GM18951 (cell line): ENCODE measurements at regions not wholly inside any gene's neighbourhood (a gene's known extent, or its start where the extent isn't known, plus 50 kb on each side); places are given as distances from the start of the nearest gene placed in this dataset.

Experiments used
- POLR2A ChIP-seq: IDR thresholded peaks from 4 replicates; pipeline ENCODE4 v1.6.1; 2011; ENCODE audit warnings: mild to moderate bottlenecking; ENCODE audit not compliant: insufficient read length, insufficient read depth; ENCODE audit errors: extremely low read depth
- in situ Hi-C: fragments of 300-500 bp; cut with MboI; formaldehyde crosslinking; loops from one replicate; pipeline ENCODE4 v1.12.0; 2022; ENCODE audit warnings: low sequenced_read_pairs, mixed read lengths, inconsistent platforms; ENCODE audit not compliant: unreplicated experiment

DNA sequence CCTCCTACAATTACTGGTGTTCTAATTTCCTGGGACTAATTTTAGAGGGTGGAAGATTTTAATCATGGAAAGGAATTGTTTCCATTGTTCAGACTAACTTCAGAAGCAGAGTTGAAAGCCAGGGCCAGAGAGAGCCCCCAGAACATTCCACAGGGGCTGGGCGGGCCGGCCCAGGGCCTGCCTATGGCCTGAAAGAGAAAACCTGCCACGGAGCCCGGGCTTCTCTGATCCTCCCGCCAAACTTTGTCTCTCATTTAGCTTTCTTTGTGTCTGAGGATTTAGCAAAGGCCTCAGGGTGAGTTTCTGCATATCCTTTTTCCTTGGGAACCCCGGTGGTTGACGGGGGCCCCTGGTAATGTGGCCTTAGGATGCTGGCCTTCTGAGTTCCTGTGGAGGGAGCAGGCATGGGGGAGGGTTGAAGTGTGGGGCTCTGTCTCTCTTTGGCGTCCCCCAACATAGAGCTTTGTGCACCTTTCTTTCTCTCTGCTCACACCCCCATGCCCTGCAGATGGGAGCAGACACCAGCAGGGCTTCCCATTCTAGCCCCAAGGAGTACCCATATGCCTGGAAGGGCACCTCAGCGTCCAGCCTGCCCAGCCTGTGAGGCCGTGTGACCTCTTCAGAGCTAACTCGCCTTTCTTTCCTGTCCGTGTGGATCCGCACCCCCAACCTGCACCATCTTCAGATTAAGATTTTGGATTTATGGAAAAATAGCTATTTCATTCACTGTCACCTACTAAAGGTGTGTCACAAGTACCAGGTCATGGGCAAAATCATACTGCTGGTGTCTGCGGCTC lies 539.5 kb downstream of the FGF9 start:
- TF ChIP-seq POLR2A: no peak
- in situ Hi-C loops: no loop called here

DNA sequence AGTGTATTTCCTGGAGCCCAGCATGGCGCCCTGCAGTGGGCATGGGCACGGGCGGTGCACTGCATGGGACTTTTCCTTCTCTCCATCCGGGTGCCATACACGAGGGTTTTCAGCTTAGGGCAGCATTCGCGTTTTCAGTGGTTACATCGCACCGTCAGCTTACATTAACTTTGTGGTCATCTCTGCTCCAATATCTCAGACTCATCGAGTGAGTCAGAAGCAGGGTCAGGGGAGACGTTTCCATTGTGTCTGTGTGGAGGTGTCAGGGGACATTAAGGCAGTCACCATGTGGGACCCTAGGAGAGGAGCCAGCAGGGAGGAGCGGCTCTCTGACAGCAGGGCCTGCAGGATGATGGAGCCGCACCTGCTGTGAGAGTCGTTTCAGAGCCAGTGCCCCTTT lies 541.0 kb downstream of the FGF9 start:
- no peak for TF ChIP-seq POLR2A
- in situ Hi-C loops: no loop called here

DNA sequence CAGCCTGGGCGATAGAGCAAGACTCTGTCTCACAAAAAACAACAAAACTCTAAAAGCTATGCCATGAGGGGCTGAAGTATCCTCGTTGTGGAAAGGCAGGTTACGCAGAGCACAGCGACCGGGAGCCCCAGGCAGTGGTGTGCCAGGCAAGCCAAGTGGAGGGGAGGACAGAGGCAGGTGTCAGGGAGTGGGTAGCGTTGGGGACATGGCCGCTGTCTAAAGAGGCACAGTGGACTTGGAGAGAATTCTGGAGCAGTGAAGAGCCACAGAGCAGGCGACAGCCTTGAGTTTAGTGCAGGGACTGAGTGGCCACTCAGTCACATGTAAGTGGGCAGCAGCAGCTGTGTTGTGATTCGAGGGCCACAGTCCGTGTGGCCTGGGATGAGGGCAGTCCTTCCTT lies 541.7 kb downstream of the FGF9 start:
- in situ Hi-C loops: no loop called here
- TF ChIP-seq POLR2A: no peak

DNA sequence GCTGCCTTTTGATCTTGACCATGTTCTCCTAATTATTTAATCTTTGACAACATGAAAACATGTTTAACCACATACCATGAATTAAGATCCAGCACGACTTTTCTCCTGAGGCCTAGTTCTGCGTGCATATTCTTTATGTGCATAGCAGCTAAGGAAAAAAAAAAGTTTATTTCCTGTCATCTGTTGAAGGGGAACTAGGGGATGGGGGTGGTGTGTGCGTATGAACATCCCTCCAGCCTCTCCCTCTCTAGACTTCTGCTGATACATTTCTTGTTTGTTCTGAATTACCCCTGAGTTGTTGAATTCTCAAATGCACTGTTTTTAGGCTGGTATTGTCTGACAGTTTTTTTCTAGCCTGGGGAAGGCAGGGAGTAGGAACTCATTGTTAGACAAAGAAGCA lies 543.3 kb downstream of the FGF9 start:
- TF ChIP-seq POLR2A: no peak
- in situ Hi-C loops: no loop called here

DNA sequence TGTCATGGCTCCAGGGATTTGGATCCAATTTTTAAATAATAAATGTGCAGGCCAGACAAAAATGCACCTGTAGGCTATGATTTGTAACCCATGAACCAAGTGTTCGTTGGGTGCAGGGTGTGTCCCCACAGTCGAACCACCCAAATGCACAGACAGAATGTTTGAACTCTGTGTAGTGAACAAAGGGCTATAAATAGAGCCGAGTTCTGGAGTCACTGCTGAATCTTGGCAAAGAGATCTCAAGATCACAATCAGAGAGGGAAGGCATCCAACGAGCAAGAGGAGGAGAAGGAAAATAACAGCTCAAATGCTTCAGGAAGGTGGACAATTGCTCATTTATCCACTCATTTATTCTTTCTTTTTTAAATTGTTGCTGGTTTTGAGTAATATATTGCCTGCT lies 547.9 kb downstream of the FGF9 start:
- no peak for TF ChIP-seq POLR2A
- in situ Hi-C loops: no loop called here

DNA sequence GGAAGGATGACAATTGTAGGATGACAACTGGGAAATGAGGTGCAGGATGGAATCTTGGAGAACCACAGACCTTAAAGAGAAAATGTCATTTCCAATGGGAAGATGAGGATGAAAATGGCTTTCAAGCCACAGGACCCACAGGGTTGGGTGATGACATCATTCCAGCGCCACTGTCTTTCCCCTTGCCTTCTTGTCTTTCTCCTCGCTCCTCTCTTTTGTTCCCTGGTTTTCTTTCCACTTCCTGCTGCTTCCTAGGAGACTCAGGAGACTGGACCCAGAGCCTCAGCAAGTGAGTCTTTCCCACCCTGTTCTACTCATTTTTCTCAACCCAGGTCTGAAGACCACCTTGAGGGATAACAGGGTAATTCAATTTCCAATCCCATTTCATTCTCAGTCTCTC lies 548.8 kb downstream of the FGF9 start:
- TF ChIP-seq POLR2A: no peak
- in situ Hi-C loops: no loop called here

DNA sequence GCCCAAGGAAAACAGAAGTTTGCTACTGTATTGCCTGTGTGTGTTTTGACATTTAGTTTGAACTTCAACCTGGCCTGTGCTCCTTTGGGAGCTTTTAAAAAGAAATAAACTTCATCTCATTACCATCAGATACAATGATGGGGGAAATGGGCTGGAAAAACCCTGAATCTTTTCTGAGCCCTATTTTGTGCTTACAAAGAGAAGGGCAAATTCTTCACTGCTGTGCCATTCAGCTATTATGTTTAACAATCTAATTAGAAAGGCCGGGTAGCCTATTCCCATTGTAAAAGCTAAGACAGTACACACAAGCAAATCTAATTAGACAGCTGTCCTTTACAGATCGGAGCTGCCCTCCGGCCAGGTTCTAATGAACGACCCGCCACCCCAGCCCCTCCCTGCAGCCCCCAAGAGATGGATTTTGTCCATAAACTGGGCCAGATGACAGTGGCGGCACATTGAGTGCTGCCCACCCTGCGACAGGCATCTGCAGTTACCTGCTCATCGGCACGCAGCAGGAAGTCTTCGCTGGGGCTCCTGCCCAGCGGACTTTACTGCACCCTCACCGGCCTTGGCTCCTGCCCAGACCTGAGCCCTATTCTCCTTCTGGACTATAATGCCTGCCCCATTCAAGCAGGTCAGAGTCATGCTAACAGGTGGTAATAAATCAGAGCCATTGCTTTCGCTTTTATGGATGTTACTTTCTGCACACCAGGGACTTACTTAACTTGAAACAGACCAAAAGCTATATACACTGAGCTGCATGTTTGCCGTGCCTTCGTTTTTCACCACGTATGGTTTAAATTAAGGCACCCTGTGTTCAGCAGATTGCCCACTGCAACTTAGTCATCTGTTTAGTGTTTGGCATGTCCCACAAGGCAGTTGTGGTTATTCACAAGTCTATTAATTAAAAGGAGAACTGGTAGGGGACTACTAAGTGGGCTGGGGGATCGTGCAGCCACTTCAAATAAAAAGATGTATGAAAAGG lies 549.6 kb downstream of the FGF9 start:
- in situ Hi-C loops: no loop called here

DNA sequence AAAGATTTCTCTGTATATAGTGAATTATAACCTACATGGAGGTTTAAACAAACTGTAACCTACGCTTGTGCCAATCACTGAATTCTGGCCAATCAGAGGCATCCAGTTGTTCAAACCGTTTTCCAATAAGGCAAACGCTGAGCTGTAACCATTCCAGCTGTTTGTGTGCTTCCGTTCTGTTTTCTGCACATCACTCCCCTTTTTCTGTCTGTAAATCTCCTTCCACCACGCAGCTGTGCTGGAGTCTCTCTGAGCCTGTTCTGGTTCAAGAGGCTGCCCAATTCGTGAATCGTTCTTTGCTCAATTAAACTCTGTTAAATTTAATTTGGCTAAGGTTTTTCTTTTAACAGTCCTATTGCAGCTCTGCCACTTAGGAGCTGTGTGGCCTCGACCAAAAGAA lies 552.5 kb downstream of the FGF9 start:
- in situ Hi-C loops: no loop called here
- no peak for TF ChIP-seq POLR2A

More for the DNA sequence above, 549.6 kb downstream of the FGF9 start:
- TF ChIP-seq POLR2A: no peak

DNA sequence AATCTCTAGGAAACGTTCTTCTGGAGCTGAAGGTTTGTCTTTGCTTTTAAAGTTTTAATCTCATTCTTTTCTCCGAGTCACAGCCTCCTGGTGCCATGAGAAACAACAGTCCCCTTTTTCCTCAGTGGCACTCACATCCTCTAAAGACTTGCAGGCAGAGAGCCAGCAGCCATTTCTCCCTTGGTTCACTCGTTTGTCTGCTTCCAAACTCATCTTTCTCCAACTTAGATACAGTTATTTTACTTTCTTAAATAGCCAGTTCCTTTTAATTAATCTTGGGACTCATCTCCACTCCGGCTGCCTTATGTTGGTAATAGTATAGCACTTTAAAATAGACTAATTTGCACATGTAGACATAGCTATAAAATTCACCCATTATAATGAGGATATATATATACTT lies 555.2 kb downstream of the FGF9 start:
- TF ChIP-seq POLR2A: no peak
- in situ Hi-C loops: no loop called here

DNA sequence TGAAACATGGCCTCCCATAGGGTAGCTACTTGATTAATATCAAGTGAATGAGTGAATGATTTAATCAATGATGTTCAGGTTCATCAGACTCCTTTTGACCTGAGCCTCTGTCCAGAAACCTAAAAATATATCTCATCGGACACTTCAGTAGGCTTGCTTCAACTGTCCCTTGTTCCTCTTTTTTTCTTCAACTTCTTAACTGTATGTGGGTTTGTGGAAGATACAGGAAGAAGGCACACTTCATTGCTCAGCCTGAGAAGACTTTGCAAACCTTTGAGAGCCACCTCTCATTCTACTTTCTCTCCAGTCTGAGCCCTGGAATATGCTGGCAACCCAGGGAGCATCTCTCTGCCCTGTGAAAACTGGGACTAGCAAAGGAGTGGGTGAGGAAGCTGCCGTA lies 557.0 kb downstream of the FGF9 start:
- in situ Hi-C loops: no loop called here
- TF ChIP-seq POLR2A: no peak

DNA sequence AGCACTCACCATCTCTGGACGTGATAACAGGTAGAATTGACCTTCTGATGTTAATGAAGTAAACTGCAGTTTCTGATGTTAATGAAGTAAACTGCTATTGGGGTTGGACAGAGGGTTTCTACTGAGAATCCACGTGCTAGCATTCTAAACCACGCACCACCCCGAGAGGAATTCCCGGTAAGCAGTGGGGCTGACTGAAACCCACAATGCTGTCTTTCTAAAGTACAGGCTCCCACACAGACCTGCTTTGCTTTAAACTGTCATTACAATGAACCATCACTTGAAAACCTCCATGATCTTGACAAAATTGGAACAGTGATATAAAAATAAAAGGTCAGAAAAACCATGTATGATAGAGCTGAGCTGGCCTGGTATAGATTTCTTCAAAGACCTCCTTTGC lies 559.0 kb downstream of the FGF9 start:
- in situ Hi-C loops: no loop called here

DNA sequence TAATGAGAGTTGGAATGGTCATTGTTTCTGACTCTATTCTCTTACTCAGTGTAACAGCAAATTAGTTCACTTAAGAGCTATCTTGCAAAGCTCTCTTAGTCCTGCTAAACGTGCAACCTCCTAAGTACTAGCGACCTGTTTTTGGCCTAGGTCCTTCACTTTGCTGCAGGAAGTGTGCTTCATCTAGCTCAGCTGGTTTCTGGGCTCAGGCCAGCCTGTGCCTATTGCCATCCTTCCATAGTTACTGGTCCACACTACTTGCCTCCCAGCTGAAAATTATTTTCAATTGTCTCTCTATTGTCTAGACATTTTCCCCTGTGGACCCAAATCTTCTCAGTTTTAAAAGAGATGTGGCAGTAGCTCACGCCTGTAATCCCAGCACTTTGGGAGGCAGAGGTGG lies 561.3 kb downstream of the FGF9 start:
- TF ChIP-seq POLR2A: no peak

More for the DNA sequence above, 559.0 kb downstream of the FGF9 start:
- no peak for TF ChIP-seq POLR2A

DNA sequence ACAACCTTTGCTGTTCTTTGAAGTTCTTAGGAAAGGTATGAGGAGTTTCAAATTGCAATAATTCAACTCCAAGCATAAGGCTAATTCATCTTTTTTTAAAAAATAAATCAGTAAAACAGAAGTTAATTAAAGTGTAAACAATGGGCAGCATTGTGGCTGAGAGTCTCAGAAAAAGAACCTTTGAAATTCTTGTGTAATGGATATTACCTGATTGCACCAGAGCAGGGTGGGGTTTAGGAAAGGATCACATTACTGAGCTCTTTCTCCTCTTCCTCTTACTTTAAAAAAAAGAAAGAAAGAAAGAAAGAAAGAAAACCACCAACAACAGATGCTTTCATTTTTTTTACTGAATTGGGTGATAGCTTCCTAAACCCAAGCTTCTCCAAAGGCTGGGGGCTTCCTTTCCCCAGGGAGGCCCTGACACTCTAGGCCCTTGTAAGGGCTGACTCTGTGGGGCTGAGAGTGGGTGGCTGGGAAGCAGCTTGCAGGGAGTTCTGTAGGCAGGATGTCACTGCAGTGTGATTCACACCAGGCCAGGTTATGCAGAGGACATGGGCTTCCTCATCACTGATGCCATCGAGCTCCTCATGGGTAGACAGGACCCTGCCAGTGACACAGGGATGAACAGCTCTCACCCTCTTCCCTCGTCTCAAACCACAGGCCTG lies 564.5 kb downstream of the FGF9 start:
- in situ Hi-C loops: no loop called here
- TF ChIP-seq POLR2A: no peak

More for the DNA sequence above, 561.3 kb downstream of the FGF9 start:
- in situ Hi-C loops: no loop called here
